GM23248 (cell line): ENCODE measurements at regions not wholly inside any gene's neighbourhood (a gene's known extent, or its start where the extent isn't known, plus 50 kb on each side); places are given as distances from the start of the nearest gene placed in this dataset.

Experiments
- EZH2 ChIP-seq: fragments of 200-600 bp; sonication (generic); IDR thresholded peaks from 2 replicates; pipeline ENCODE4 v1.6.1; 2018; ENCODE audit warnings: antibody characterized with exemption, mild to moderate bottlenecking; ENCODE audit not compliant: insufficient read depth, poor library complexity, severe bottlenecking
- EZH2phosphoT487 ChIP-seq: fragments of 200-600 bp; sonication (generic); IDR thresholded peaks from 2 replicates; pipeline ENCODE4 v1.6.1; 2018; ENCODE audit warnings: antibody characterized with exemption, moderate library complexity, mild to moderate bottlenecking, low read depth; ENCODE audit not compliant: insufficient read depth

DNA sequence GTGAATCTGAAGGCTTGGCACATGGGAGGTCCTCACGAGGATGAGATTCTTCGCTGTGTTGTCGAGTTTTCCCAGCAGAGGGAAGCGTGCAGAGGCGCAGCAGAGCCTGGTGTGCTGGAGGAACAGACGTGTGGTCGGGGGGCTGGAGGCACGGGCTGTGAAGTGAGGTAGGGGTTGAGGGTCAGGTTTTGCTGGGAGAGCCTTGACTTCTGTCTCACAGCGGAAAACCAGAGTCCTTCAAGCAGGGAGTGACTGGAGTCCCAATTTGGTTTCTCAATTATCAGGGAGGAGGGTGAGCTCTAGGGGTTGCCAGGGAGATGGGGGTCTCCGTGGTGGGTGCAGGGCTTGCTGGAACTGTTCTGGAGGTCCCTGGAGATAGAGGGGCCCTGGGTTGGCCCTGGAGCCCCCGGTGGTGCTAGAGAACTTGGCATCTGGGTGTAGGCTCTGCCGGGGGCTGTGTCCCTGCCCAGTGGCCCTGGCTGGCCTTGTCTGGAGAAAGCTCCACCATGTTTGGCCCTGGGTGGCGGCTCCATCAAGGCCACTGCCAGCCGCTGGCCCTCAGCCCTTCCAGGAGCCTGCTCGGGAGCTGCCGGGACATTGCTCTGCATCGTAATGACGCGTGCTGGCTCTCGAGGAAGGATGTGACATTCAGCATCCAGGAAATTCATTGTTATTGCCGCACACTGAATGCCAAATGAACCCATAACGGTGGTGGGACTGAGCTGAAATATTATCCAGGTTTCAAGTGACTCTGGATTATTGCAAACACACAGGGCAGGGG is 215.7 kb downstream of the KIF26A start:
- no peak for TF ChIP-seq EZH2phosphoT487
- TF ChIP-seq EZH2 = no peak
